SK-N-SH treated with all-trans-retinoic acid at 6 μM for 48 hours (cell line): ENCODE measurements at regions not wholly inside any gene's neighbourhood (a gene's known extent, or its start where the extent isn't known, plus 50 kb on each side); places are given as distances from the start of the nearest gene placed in this dataset.

Experiments used
- ARNTL ChIP-seq: fragments of 450-650 bp; formaldehyde crosslinking; IDR thresholded peaks from 2 replicates; pipeline ENCODE4 v1.5.0; 2020; ENCODE audit warnings: low read depth, mild to moderate bottlenecking, moderate library complexity, borderline replicate concordance
- BACH2 ChIP-seq: fragments of 250-450 bp; sonication (Bioruptor Pico); IDR thresholded peaks from 2 replicates; pipeline ENCODE4 v1.9.0; 2021; ENCODE audit warnings: mild to moderate bottlenecking, borderline replicate concordance
- CSRNP3 ChIP-seq: fragments of 250-450 bp; sonication (Bioruptor Pico); IDR thresholded peaks from 2 replicates; pipeline ENCODE4 v1.5.1; 2021; ENCODE audit warnings: mild to moderate bottlenecking, moderate library complexity
- RARB ChIP-seq: fragments of 250-450 bp; sonication (Bioruptor Pico); IDR thresholded peaks from 2 replicates; pipeline ENCODE4 v1.8.0; 2021; ENCODE audit warnings: mild to moderate bottlenecking, moderate library complexity
- ZFP30 ChIP-seq: fragments of 450-650 bp; formaldehyde crosslinking; IDR thresholded peaks from 2 replicates; pipeline ENCODE4 v1.5.0; 2022; ENCODE audit warnings: mild to moderate bottlenecking, moderate library complexity
- ZNF70 ChIP-seq: fragments of 450-650 bp; formaldehyde crosslinking; IDR thresholded peaks from 2 replicates; pipeline ENCODE4 v1.5.0; 2020; ENCODE audit warnings: mild to moderate bottlenecking, moderate library complexity
- TF ChIP-seq, protein P1 (sequence below): fragments of 250-450 bp; sonication (Bioruptor Pico); IDR thresholded peaks from 2 replicates; pipeline ENCODE4 v1.8.0; 2020; ENCODE audit warnings: mild to moderate bottlenecking, moderate library complexity, borderline replicate concordance

DNA sequence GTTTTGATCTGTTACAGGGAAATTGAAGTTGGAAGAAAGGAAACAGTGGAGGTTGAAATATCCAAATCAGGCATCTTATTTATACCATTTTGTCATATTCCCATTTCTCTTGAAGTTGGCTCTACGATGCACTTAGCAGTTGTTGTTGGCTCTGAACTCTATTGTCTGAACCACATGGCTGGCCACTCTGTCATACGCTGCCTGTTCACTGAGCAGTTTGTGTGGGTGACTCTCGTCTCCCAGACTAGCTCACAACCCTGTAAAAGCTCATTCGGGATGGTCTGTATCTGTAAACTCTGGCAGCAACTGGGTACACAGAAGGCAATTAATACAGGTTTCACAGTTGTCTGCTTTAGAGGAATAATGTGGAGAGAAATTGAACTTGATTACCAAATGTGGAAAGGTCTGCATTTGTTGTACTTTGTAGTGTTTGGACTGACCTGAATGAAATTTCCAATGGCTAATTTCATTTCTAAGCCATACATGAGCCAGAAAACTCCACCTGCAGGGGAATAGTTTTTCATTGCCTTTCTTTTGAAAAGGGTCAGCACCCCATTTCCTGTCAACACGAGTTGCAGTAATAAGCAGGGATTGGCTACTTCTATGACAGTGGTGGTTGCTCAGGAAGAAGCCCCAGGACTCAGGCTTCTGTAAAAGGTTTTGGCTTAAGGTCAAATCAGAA is 378.2 kb downstream of the OSR1 start:
- TF ChIP-seq CSRNP3 (CRISPR knock-in tag): no peak
- TF ChIP-seq RARB (CRISPR knock-in tag): no peak
- TF ChIP-seq BACH2 (CRISPR knock-in tag): no peak
- TF ChIP-seq ZFP30 (CRISPR knock-in tag): no peak
- no peak for TF ChIP-seq ARNTL (CRISPR knock-in tag)
- no peak for TF ChIP-seq ZNF70 (CRISPR knock-in tag)
- TF ChIP-seq, protein P1, sequence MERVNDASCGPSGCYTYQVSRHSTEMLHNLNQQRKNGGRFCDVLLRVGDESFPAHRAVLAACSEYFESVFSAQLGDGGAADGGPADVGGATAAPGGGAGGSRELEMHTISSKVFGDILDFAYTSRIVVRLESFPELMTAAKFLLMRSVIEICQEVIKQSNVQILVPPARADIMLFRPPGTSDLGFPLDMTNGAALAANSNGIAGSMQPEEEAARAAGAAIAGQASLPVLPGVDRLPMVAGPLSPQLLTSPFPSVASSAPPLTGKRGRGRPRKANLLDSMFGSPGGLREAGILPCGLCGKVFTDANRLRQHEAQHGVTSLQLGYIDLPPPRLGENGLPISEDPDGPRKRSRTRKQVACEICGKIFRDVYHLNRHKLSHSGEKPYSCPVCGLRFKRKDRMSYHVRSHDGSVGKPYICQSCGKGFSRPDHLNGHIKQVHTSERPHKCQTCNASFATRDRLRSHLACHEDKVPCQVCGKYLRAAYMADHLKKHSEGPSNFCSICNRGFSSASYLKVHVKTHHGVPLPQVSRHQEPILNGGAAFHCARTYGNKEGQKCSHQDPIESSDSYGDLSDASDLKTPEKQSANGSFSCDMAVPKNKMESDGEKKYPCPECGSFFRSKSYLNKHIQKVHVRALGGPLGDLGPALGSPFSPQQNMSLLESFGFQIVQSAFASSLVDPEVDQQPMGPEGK (CRISPR knock-in tag): no peak
